Ovary (tissue), 7 donors: ENCODE measurements at regions not wholly inside any gene's neighbourhood (a gene's known extent, or its start where the extent isn't known, plus 50 kb on each side); places are given as distances from the start of the nearest gene placed in this dataset.

Source experiments
- DNase-seq, 5 donors: peaks; one replicate each; pipeline ENCODE4 v3.0.0-alpha.2; 2019 to 2020
- H3K27ac ChIP-seq, 2 donors: fragments of 200-600 bp; one replicate each; pipeline versions ENCODE4 v1.5.1 to v1.8.0; 2019 to 2022
- H3K27me3 ChIP-seq: fragments of 200-600 bp; one replicate; pipeline ENCODE4 v1.8.0; 2022
- H3K36me3 ChIP-seq: fragments of 200-600 bp; sonication (generic); one replicate; pipeline ENCODE4 v1.5.1; 2019
- H3K4me1 ChIP-seq: one replicate; pipeline ENCODE4 v1.8.1; 2013; ENCODE audit warnings: mild to moderate bottlenecking, moderate library complexity; ENCODE audit not compliant: insufficient read depth
- H3K4me3 ChIP-seq: fragments of 200-600 bp; sonication (generic); one replicate; pipeline ENCODE4 v1.5.1; 2017
- H3K9me3 ChIP-seq, 2 donors: fragments of 200-600 bp in 1 of 2; sonication (generic) in 1 of 2; one replicate each; pipeline versions ENCODE4 v1.5.1 to v1.8.1; 2013 to 2019; ENCODE audit warnings: mild to moderate bottlenecking in 1 of 2, moderate library complexity in 1 of 2
- EP300 ChIP-seq: sonication (generic); formaldehyde crosslinking; IDR thresholded peaks from one replicate; pipeline ENCODE4 v1.6.1; 2017; ENCODE audit warnings: antibody characterized with exemption
- POLR2A ChIP-seq: fragments of 450-650 bp; IDR thresholded peaks from one replicate; pipeline ENCODE4 v1.6.1; 2017; ENCODE audit warnings: antibody characterized with exemption, mild to moderate bottlenecking, moderate library complexity
- WGBS, 3 donors: extraction: QIAGEN DNeasy Blood & Tissue Kit in 1 of 3; methylation state at CpG; one replicate each; pipeline versions ENCODE4 v1.1.5 to v1.1.7; 2013 to 2017; 5-methylcytosine and 5-hydroxymethylcytosine counted together
- intact Hi-C, 4 donors: fragments of 100-400 bp; cut with DNase I; formaldehyde crosslinking; loops; one replicate each; pipeline versions ENCODE4 v1.11.0 to v1.15.1; 2022 to 2023
- TF ChIP-seq, protein P1 (sequence below), 3 donors: fragments of 450-650 bp in 2 of 3; fragments of 200-600 bp in 1 of 3; IDR thresholded peaks; one replicate each; pipeline versions ENCODE4 v1.5.1 to v1.8.0; 2016 to 2022; ENCODE audit warnings: antibody characterized with exemption in 3 of 3, mild to moderate bottlenecking in 1 of 3
- donor health status: DM: no; HTN: no; CAD: no; lungs with moderate emphysema.
- donor health status: DM: no; HTN: no; CAD: no.
- donor health status: Bipolar disorder and iron deficiency.
- donor health status: DM: no; HTN: no; CAD: no.
- donor health status: DM: yes; HTN: yes; CAD: no.

DNA sequence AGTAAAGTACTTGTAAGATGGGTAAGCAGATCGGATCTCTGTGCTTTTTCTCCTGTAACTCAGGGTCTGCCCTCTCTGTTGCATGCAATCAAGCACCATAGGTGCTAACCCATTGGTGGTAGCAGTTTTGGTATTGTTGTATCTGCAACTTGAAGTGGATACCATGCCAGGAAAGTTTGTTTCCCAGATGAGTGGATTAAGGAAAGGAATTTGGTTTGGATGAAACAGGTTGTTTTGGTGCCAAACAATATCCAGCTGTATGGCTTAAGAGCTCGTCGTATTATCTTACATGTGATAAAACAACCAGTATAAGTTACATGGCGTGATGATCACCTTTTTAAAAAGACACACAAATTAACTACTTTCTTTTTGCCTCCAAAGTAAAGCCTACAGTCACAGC lies 280.9 kb upstream of the TENM3 start:
- intact Hi-C loops: loop anchor here in 1 of 4 donors (5.0 kb wide), 1 partner anchor 1800 kb away; no protein-coding TSS in a partner anchor

GRCh38 chr4:181964731-181965130 lies 278.5 kb upstream of the TENM3 start:
- no peaks in the 10 kb centered on the region for H3K36me3 ChIP-seq
- H3K9me3 ChIP-seq: no peaks in the 10 kb centered on the region
- intact Hi-C loops: loop anchor here in 1 of 4 donors (5.0 kb wide), 1 partner anchor 1798 kb away; no protein-coding TSS in a partner anchor
- no peak overlapping the region for H3K4me3 ChIP-seq
- H3K27ac ChIP-seq: no peak overlapping the region
- no peaks in the 10 kb centered on the region for H3K4me1 ChIP-seq
- H3K27me3 ChIP-seq: no peaks in the 10 kb centered on the region
- no peak for TF ChIP-seq POLR2A
- no peak for TF ChIP-seq EP300
- TF ChIP-seq, protein P1, sequence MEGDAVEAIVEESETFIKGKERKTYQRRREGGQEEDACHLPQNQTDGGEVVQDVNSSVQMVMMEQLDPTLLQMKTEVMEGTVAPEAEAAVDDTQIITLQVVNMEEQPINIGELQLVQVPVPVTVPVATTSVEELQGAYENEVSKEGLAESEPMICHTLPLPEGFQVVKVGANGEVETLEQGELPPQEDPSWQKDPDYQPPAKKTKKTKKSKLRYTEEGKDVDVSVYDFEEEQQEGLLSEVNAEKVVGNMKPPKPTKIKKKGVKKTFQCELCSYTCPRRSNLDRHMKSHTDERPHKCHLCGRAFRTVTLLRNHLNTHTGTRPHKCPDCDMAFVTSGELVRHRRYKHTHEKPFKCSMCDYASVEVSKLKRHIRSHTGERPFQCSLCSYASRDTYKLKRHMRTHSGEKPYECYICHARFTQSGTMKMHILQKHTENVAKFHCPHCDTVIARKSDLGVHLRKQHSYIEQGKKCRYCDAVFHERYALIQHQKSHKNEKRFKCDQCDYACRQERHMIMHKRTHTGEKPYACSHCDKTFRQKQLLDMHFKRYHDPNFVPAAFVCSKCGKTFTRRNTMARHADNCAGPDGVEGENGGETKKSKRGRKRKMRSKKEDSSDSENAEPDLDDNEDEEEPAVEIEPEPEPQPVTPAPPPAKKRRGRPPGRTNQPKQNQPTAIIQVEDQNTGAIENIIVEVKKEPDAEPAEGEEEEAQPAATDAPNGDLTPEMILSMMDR (IDR thresholded peaks at IDR 0.05): no peak
- DNase-seq: no peak
- 80 to 86% (median 82%) methylated on average over 8 of the region's 8 CpGs for WGBS, 3 donors

More for the DNA sequence above, 280.9 kb upstream of the TENM3 start:
- Histone ChIP-seq H3K4me3 (no peak overlapping the region), H3K27me3 (no peaks in the 10 kb centered on the region), H3K4me1 (no peaks in the 10 kb centered on the region), H3K9me3 (no peaks in the 10 kb centered on the region), H3K36me3 (no peaks in the 10 kb centered on the region), H3K27ac (no peak overlapping the region)
- DNase-seq: no peak
- 27 to 38% (median 31%) methylated on average over 4 of the region's 4 CpGs for WGBS, 3 donors
- TF ChIP-seq POLR2A (no peak), EP300 (no peak)
- TF ChIP-seq, protein P1 (IDR thresholded peaks at IDR 0.05): no peak

DNA sequence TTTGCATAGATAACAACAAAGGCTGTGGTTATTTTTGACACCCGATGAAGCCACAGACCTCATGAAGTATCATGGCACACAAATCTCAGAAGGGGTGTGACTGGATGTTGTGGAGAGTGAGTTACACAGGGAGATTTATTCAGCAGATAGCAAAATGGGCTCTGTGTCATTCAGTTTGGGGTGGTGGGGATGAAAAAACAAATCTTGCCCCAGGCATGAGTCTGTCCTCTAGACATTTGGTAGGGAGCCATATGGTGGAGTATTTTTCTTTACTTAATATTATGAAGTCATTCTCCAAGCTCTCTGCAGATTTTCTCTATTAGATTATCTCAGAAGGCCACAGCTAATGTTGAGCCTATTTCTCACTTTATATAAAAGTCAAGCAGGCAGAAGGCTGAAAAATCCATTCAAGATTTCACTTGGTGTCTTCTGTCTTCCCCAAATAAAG lies 277.1 kb upstream of the TENM3 start:
- H3K36me3 ChIP-seq: no peaks in the 10 kb centered on the region
- no peaks in the 10 kb centered on the region for H3K27me3 ChIP-seq
- H3K4me3 ChIP-seq: no peak overlapping the region
- no peak overlapping the region for H3K27ac ChIP-seq
- DNase-seq: no peak
- no peaks in the 10 kb centered on the region for H3K9me3 ChIP-seq
- H3K4me1 ChIP-seq: no peaks in the 10 kb centered on the region
- TF ChIP-seq, protein P1 (IDR thresholded peaks at IDR 0.05): no peak
- no peak for TF ChIP-seq POLR2A
- no peak for TF ChIP-seq EP300
- intact Hi-C loops: no loop called here
- WGBS, 3 donors: 85 to 94% (median 87%) methylated on average over 1 of the region's 1 CpG

- no peak for DNase-seq
- H3K36me3 ChIP-seq: no peaks in the 10 kb centered on the region
- H3K4me1 ChIP-seq: no peaks in the 10 kb centered on the region
- H3K27me3 ChIP-seq: no peaks in the 10 kb centered on the region
- intact Hi-C loops: no loop called here
- no peaks in the 10 kb centered on the region for H3K9me3 ChIP-seq
- WGBS, 3 donors: 87 to 96% (median 90%) methylated on average over 3 of the region's 3 CpGs
- TF ChIP-seq, protein P1 (IDR thresholded peaks at IDR 0.05): no peak
- no peak for TF ChIP-seq EP300
- TF ChIP-seq POLR2A: no peak
- no peak overlapping the region for H3K27ac ChIP-seq
- H3K4me3 ChIP-seq: no peak overlapping the region
Measured at GRCh38 chr4:181967401-181967800, 275.8 kb upstream of the TENM3 start.
